SK-N-SH treated with all-trans-retinoic acid at 6 μM for 48 hours (cell line): ENCODE measurements at regions not wholly inside any gene's neighbourhood (a gene's known extent, or its start where the extent isn't known, plus 50 kb on each side); places are given as distances from the start of the nearest gene placed in this dataset.

Experiments
- ISL1 ChIP-seq: fragments of 250-450 bp; sonication (Bioruptor Pico); IDR thresholded peaks from 2 replicates; pipeline ENCODE4 v2.1.2; 2022; ENCODE audit warnings: mild to moderate bottlenecking, moderate library complexity
- PATZ1 ChIP-seq: fragments of 250-450 bp; sonication (Bioruptor Pico); IDR thresholded peaks from 2 replicates; pipeline ENCODE4 v1.8.0; 2020; ENCODE audit warnings: mild to moderate bottlenecking, moderate library complexity, borderline replicate concordance
- POU6F1 ChIP-seq: fragments of 250-450 bp; sonication (Bioruptor Pico); IDR thresholded peaks from 2 replicates; pipeline ENCODE4 v1.8.0; 2021; ENCODE audit warnings: low read depth, mild to moderate bottlenecking, moderate library complexity, borderline replicate concordance
- RARB ChIP-seq: fragments of 250-450 bp; sonication (Bioruptor Pico); IDR thresholded peaks from 2 replicates; pipeline ENCODE4 v1.8.0; 2021; ENCODE audit warnings: mild to moderate bottlenecking, moderate library complexity
- TOX ChIP-seq: fragments of 250-450 bp; sonication (Bioruptor Pico); IDR thresholded peaks from 2 replicates; pipeline ENCODE4 v1.8.0; 2021; ENCODE audit warnings: mild to moderate bottlenecking, moderate library complexity, borderline replicate concordance
- TSHZ2 ChIP-seq: fragments of 250-450 bp; sonication (Bioruptor Pico); IDR thresholded peaks from 2 replicates; pipeline ENCODE4 v1.5.0; 2020; ENCODE audit warnings: mild to moderate bottlenecking, moderate library complexity
- ZFP3 ChIP-seq: fragments of 250-450 bp; sonication (Bioruptor Pico); IDR thresholded peaks from 2 replicates; pipeline ENCODE4 v1.5.0; 2020; ENCODE audit warnings: mild to moderate bottlenecking, moderate library complexity

GRCh38 chr2:222353993-222354392 is 55.2 kb upstream of the PAX3 start:
- no peak for TF ChIP-seq TSHZ2 (CRISPR knock-in tag)
- TF ChIP-seq TOX: no peak
- TF ChIP-seq PATZ1 (CRISPR knock-in tag): no peak
- TF ChIP-seq ISL1 (CRISPR knock-in tag): 0 out of 2 replicates have a peak, but pooled peaks have one; percentile 16
- TF ChIP-seq RARB: no peak
- no peak for TF ChIP-seq ZFP3
- TF ChIP-seq POU6F1 (CRISPR knock-in tag): no peak
